CD4-positive, alpha-beta T cell (primary cell): ENCODE measurements at regions not wholly inside any gene's neighbourhood (a gene's known extent, or its start where the extent isn't known, plus 50 kb on each side); places are given as distances from the start of the nearest gene placed in this dataset.

Source experiments
- ATAC-seq: fragments of 200-7000 bp; cut with Tn5 transposase; one replicate; pipeline ENCODE4 v1.10.0; 2022; ENCODE audit warnings: mild to moderate bottlenecking; ENCODE audit not compliant: poor library complexity
- CTCF ChIA-PET: fragments of 350-600 bp; sonication (Branson Sonifier 250); formaldehyde crosslinking; loops from one replicate; lab custom pipeline; 2021; ENCODE audit warnings: antibody characterized with exemption, inconsistent platforms; lab: Charles Lee
- POLR2A ChIA-PET: fragments of 350-600 bp; sonication (Branson Sonifier 250); formaldehyde crosslinking; loops from one replicate; lab custom pipeline; 2021; ENCODE audit warnings: antibody characterized with exemption, inconsistent platforms; lab: Charles Lee
- DNase-seq, 14 experiments: peaks; one replicate each; pipeline ENCODE4 v3.0.0-alpha.2; 2013 to 2020; ENCODE audit warnings: mixed read lengths in 2 of 14
- H3K27ac ChIP-seq, 2 donors: one replicate each; pipeline versions ENCODE4 v1.5.1 to v1.7.0; 2013; ENCODE audit warnings: low read length in 2 of 2, low read depth in 1 of 2, mild to moderate bottlenecking in 1 of 2
- H3K27me3 ChIP-seq, 2 experiments: 1 replicate in 1 of 2; 2 replicates in 1 of 2; pipeline versions ENCODE4 v1.6.1 to v1.7.0; 2013; ENCODE audit warnings: low read length in 2 of 2, control low read depth in 1 of 2, mild to moderate bottlenecking in 1 of 2, moderate library complexity in 1 of 2; ENCODE audit not compliant: insufficient read depth in 2 of 2, control insufficient read depth in 1 of 2
- H3K36me3 ChIP-seq: one replicate; pipeline ENCODE4 v1.6.1; 2013; ENCODE audit warnings: low read length, control low read depth; ENCODE audit not compliant: insufficient read depth
- H3K4me1 ChIP-seq: one replicate; pipeline ENCODE4 v1.6.1; 2013; ENCODE audit warnings: low read length, control low read depth; ENCODE audit not compliant: insufficient read depth
- H3K4me3 ChIP-seq: one replicate; pipeline ENCODE4 v1.5.1; 2013; ENCODE audit warnings: mild to moderate bottlenecking, low read length, moderate library complexity
- H3K9me3 ChIP-seq, 2 experiments: 1 replicate in 1 of 2; 2 replicates in 1 of 2; pipeline versions ENCODE4 v1.6.1 to v1.7.0; 2013; ENCODE audit warnings: low read length in 2 of 2, mild to moderate bottlenecking in 2 of 2, control low read depth in 1 of 2, moderate library complexity in 1 of 2; ENCODE audit not compliant: control insufficient read depth in 1 of 2, insufficient read depth in 1 of 2
- H3K27ac Mint-ChIP-seq: one replicate; pipeline ENCODE4 v1.8.0; 2020; ENCODE audit warnings: mixed read lengths
- H3K27me3 Mint-ChIP-seq: one replicate; pipeline ENCODE4 v1.8.0; 2021; ENCODE audit warnings: mixed read lengths
- H3K36me3 Mint-ChIP-seq: one replicate; pipeline ENCODE4 v1.8.0; 2021; ENCODE audit warnings: low read depth, mixed read lengths
- H3K4me1 Mint-ChIP-seq: one replicate; pipeline ENCODE4 v1.8.0; 2021; ENCODE audit warnings: low read depth, mixed read lengths
- H3K4me3 Mint-ChIP-seq: one replicate; pipeline ENCODE4 v1.8.0; 2020; ENCODE audit warnings: mild to moderate bottlenecking, mixed read lengths
- H3K9me3 Mint-ChIP-seq: one replicate; pipeline ENCODE4 v1.8.0; 2020; ENCODE audit warnings: mixed read lengths
- CTCF ChIP-seq: fragments of 200-600 bp; IDR thresholded peaks from one replicate; pipeline ENCODE4 v1.8.0; 2022; ENCODE audit warnings: antibody characterized with exemption, mild to moderate bottlenecking
- intact Hi-C, 2 experiments: fragments of 100-400 bp; cut with DNase I in 1 of 2; cut with micrococcal nuclease in 1 of 2; formaldehyde crosslinking; loops; one replicate each; pipeline versions ENCODE4 v1.15.1 to v1.9.0; 2023 to 2025; cut with DNase I, micrococcal nuclease

GRCh38 chr9:28747351-28747985 is 1174.2 kb upstream of the C9orf72 start:
- H3K27ac Mint-ChIP-seq = no peak overlapping the region
- H3K4me1 Mint-ChIP-seq = no peaks in the 10 kb centered on the region
- H3K27me3 Mint-ChIP-seq = no peaks in the 10 kb centered on the region
- Histone ChIP-seq H3K4me3 (no peak overlapping the region), H3K27me3 (no peaks in the 10 kb centered on the region), H3K27ac (no peak overlapping the region), H3K36me3 (no peaks in the 10 kb centered on the region), H3K9me3 (peaks cover 3 to 10% of the 10 kb centered on the region in 2 experiments), H3K4me1 (no peaks in the 10 kb centered on the region)
- intact Hi-C loops = no loop called here
- no peak for TF ChIP-seq CTCF
- ATAC-seq (no peak), DNase-seq (no peak)
- ChIA-PET POLR2A (no interaction called here), CTCF (no interaction called here)
- no peak overlapping the region for H3K4me3 Mint-ChIP-seq
- H3K9me3 Mint-ChIP-seq = peaks cover 8% of the 10 kb centered on the region
- H3K36me3 Mint-ChIP-seq = no peaks in the 10 kb centered on the region

GRCh38 chr9:28750136-28750535 is 1176.9 kb upstream of the C9orf72 start:
- DNase-seq (no peak), ATAC-seq (no peak)
- H3K27ac ChIP-seq = no peak overlapping the region
- intact Hi-C loops = no loop called here
- no peak overlapping the region for H3K4me3 Mint-ChIP-seq
- peaks cover 5% of the 10 kb centered on the region for H3K9me3 Mint-ChIP-seq
- H3K27me3 Mint-ChIP-seq = no peaks in the 10 kb centered on the region
- no peak for TF ChIP-seq CTCF
- no peaks in the 10 kb centered on the region for H3K4me1 ChIP-seq
- H3K9me3 ChIP-seq = peaks cover 3% of the 10 kb centered on the region in 2 experiments
- H3K4me1 Mint-ChIP-seq = no peaks in the 10 kb centered on the region
- ChIA-PET CTCF (no interaction called here), POLR2A (no interaction called here)
- no peaks in the 10 kb centered on the region for H3K36me3 ChIP-seq
- no peaks in the 10 kb centered on the region for H3K36me3 Mint-ChIP-seq
- no peaks in the 10 kb centered on the region for H3K27me3 ChIP-seq
- H3K27ac Mint-ChIP-seq = no peak overlapping the region
- H3K4me3 ChIP-seq = no peak overlapping the region

GRCh38 chr9:28758341-28758740 is 1185.1 kb upstream of the C9orf72 start:
- Histone ChIP-seq H3K4me1 (no peaks in the 10 kb centered on the region), H3K36me3 (no peaks in the 10 kb centered on the region), H3K4me3 (no peak overlapping the region), H3K9me3 (no peaks in the 10 kb centered on the region), H3K27me3 (no peaks in the 10 kb centered on the region), H3K27ac (no peak overlapping the region)
- Mint-ChIP-seq H3K27me3 (no peaks in the 10 kb centered on the region), H3K36me3 (no peaks in the 10 kb centered on the region), H3K27ac (no peak overlapping the region), H3K4me3 (no peak overlapping the region), H3K9me3 (peaks cover 2% of the 10 kb centered on the region), H3K4me1 (no peaks in the 10 kb centered on the region)
- intact Hi-C loops = no loop called here
- no peak for DNase-seq
- TF ChIP-seq CTCF = no peak
- ChIA-PET POLR2A (no interaction called here), CTCF (no interaction called here)
- no peak for ATAC-seq
